ENCODE measurements at regions not wholly inside any gene's neighbourhood (a gene's known extent, or its start where the extent isn't known, plus 50 kb on each side); places are given as distances from the start of the nearest gene placed in this dataset.

DNA sequence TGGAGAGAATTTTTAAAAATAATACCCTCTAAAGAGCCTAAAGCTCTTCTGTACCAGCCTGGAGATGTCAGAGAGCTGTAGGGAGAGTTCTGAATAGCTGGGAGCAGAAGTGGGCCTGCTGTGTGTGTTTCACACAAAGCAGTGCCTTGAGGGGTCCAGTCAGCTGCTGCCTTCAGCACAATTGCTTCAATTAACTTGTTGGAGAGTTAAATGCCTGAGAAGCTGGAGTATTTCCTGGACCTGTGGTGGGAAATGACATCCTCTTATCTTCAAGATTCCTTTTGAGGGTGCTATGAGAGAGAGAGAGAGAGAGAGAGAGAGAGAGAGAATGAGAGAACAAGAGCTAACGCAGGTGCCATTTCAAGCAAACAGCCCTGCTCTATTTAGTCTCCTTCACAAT, 96.2 kb upstream of the IL1RAPL2 start:
- TF ChIP-seq, protein P1, sequence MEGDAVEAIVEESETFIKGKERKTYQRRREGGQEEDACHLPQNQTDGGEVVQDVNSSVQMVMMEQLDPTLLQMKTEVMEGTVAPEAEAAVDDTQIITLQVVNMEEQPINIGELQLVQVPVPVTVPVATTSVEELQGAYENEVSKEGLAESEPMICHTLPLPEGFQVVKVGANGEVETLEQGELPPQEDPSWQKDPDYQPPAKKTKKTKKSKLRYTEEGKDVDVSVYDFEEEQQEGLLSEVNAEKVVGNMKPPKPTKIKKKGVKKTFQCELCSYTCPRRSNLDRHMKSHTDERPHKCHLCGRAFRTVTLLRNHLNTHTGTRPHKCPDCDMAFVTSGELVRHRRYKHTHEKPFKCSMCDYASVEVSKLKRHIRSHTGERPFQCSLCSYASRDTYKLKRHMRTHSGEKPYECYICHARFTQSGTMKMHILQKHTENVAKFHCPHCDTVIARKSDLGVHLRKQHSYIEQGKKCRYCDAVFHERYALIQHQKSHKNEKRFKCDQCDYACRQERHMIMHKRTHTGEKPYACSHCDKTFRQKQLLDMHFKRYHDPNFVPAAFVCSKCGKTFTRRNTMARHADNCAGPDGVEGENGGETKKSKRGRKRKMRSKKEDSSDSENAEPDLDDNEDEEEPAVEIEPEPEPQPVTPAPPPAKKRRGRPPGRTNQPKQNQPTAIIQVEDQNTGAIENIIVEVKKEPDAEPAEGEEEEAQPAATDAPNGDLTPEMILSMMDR (IDR thresholded peaks at IDR 0.05; ENCODE audit: low read depth, low read length, missing input control): no peak
- TF ChIP-seq, protein P2, sequence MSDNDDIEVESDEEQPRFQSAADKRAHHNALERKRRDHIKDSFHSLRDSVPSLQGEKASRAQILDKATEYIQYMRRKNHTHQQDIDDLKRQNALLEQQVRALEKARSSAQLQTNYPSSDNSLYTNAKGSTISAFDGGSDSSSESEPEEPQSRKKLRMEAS (IDR thresholded peaks at IDR 0.05): no peak
- TF ChIP-seq RAD21 (IDR thresholded peaks at IDR 0.05): no peak
- no peak for TF ChIP-seq SP1 (IDR thresholded peaks at IDR 0.05)
- no peak for TF ChIP-seq JUND (IDR thresholded peaks at IDR 0.05)
- TF ChIP-seq, protein P3, sequence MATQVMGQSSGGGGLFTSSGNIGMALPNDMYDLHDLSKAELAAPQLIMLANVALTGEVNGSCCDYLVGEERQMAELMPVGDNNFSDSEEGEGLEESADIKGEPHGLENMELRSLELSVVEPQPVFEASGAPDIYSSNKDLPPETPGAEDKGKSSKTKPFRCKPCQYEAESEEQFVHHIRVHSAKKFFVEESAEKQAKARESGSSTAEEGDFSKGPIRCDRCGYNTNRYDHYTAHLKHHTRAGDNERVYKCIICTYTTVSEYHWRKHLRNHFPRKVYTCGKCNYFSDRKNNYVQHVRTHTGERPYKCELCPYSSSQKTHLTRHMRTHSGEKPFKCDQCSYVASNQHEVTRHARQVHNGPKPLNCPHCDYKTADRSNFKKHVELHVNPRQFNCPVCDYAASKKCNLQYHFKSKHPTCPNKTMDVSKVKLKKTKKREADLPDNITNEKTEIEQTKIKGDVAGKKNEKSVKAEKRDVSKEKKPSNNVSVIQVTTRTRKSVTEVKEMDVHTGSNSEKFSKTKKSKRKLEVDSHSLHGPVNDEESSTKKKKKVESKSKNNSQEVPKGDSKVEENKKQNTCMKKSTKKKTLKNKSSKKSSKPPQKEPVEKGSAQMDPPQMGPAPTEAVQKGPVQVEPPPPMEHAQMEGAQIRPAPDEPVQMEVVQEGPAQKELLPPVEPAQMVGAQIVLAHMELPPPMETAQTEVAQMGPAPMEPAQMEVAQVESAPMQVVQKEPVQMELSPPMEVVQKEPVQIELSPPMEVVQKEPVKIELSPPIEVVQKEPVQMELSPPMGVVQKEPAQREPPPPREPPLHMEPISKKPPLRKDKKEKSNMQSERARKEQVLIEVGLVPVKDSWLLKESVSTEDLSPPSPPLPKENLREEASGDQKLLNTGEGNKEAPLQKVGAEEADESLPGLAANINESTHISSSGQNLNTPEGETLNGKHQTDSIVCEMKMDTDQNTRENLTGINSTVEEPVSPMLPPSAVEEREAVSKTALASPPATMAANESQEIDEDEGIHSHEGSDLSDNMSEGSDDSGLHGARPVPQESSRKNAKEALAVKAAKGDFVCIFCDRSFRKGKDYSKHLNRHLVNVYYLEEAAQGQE (IDR thresholded peaks at IDR 0.05): no peak
- TF ChIP-seq EGR1 (IDR thresholded peaks at IDR 0.05; ENCODE audit: low read depth in 2 of 2): no peak
- TF ChIP-seq FOXA2 (IDR thresholded peaks at IDR 0.05): no peak
- no peak for TF ChIP-seq TAF1 (conservative IDR thresholded peaks at IDR 0.05)
- no peak for TF ChIP-seq YY1 (IDR thresholded peaks at IDR 0.05)
- no peak for TF ChIP-seq GABPA (IDR thresholded peaks at IDR 0.05 in 1 of 2, conservative IDR thresholded peaks at IDR 0.05 in 1 of 2)
